Smooth muscle cell (in vitro differentiated cells): ENCODE measurements at regions not wholly inside any gene's neighbourhood (a gene's known extent, or its start where the extent isn't known, plus 50 kb on each side); places are given as distances from the start of the nearest gene placed in this dataset.

Experiments used
- DNase-seq: peaks from one replicate; lab custom pipeline; 2025; ENCODE audit not compliant: unreplicated experiment; lab: John Stamatoyannopoulos, UW
- H2AFZ ChIP-seq: fragments of 200-600 bp; sonication (generic); 2 replicates; pipeline ENCODE4 v1.6.0; 2016; ENCODE audit warnings: antibody characterized with exemption, low read depth, mild to moderate bottlenecking
- H3F3A ChIP-seq: fragments of 200-600 bp; sonication (generic); 2 replicates; pipeline ENCODE4 v1.6.0; 2017; ENCODE audit warnings: antibody characterized with exemption, low read depth
- H3K27ac ChIP-seq: fragments of 200-600 bp; sonication (generic); 2 replicates; pipeline ENCODE4 v1.5.1; 2016; ENCODE audit warnings: low read depth, mild to moderate bottlenecking
- H3K27me3 ChIP-seq: fragments of 200-600 bp; sonication (generic); 2 replicates; pipeline ENCODE4 v1.6.1; 2016; ENCODE audit warnings: low read depth, mild to moderate bottlenecking
- H3K36me3 ChIP-seq: fragments of 200-600 bp; sonication (generic); 2 replicates; pipeline ENCODE4 v1.5.1; 2016; ENCODE audit warnings: low read depth
- H3K4me1 ChIP-seq: fragments of 200-600 bp; sonication (generic); 2 replicates; pipeline ENCODE4 v1.5.1; 2016; ENCODE audit warnings: low read depth
- H3K4me2 ChIP-seq: fragments of 200-600 bp; sonication (generic); 2 replicates; pipeline ENCODE4 v1.6.0; 2016; ENCODE audit warnings: mild to moderate bottlenecking
- H3K4me3 ChIP-seq: fragments of 200-600 bp; sonication (generic); 2 replicates; pipeline ENCODE4 v1.5.1; 2016; ENCODE audit warnings: mild to moderate bottlenecking
- H3K79me2 ChIP-seq: fragments of 200-600 bp; sonication (generic); 2 replicates; pipeline ENCODE4 v1.6.0; 2016; ENCODE audit warnings: low read depth, mild to moderate bottlenecking
- H3K9ac ChIP-seq: fragments of 200-600 bp; sonication (generic); 2 replicates; pipeline ENCODE4 v1.6.0; 2016; ENCODE audit warnings: low read depth
- H3K9me3 ChIP-seq: fragments of 200-600 bp; sonication (generic); replicated peaks from 2 replicates; pipeline ENCODE4 v1.5.1; 2016; ENCODE audit warnings: low read depth
- H4K20me1 ChIP-seq: fragments of 200-600 bp; sonication (generic); 2 replicates; pipeline ENCODE4 v1.6.0; 2016; ENCODE audit warnings: low read depth
- WGBS: methylation state at CpG from one replicate; pipeline ENCODE4 v1.1.7; 2016; ENCODE audit warnings: low lambda C conversion rate; 5-methylcytosine and 5-hydroxymethylcytosine counted together
- TF ChIP-seq, protein P1 (sequence below): fragments of 200-600 bp; sonication (generic); IDR thresholded peaks from 2 replicates; pipeline ENCODE4 v1.5.1; 2017; ENCODE audit warnings: borderline replicate concordance, mild to moderate bottlenecking, antibody characterized with exemption; ENCODE audit not compliant: insufficient read depth, poor library complexity, severe bottlenecking

GRCh38 chr20:47861116-47861515 is 75.8 kb upstream of the SULF2 start:
- Histone ChIP-seq H3K9ac (no peak overlapping the region), H3K4me3 (no peak overlapping the region), H3K4me1 (peaks cover 7% of the 10 kb centered on the region), H2AFZ (no peak overlapping the region), H3K4me2 (no peak overlapping the region), H3K79me2 (no peaks in the 10 kb centered on the region), H4K20me1 (no peaks in the 10 kb centered on the region), H3F3A (no peaks in the 10 kb centered on the region), H3K9me3 (no peaks in the 10 kb centered on the region), H3K27me3 (no peaks in the 10 kb centered on the region), H3K36me3 (no peaks in the 10 kb centered on the region), H3K27ac (no peak overlapping the region)
- 94% methylated on average over 5 of the region's 5 CpGs for WGBS
- no peak for DNase-seq
- TF ChIP-seq, protein P1, sequence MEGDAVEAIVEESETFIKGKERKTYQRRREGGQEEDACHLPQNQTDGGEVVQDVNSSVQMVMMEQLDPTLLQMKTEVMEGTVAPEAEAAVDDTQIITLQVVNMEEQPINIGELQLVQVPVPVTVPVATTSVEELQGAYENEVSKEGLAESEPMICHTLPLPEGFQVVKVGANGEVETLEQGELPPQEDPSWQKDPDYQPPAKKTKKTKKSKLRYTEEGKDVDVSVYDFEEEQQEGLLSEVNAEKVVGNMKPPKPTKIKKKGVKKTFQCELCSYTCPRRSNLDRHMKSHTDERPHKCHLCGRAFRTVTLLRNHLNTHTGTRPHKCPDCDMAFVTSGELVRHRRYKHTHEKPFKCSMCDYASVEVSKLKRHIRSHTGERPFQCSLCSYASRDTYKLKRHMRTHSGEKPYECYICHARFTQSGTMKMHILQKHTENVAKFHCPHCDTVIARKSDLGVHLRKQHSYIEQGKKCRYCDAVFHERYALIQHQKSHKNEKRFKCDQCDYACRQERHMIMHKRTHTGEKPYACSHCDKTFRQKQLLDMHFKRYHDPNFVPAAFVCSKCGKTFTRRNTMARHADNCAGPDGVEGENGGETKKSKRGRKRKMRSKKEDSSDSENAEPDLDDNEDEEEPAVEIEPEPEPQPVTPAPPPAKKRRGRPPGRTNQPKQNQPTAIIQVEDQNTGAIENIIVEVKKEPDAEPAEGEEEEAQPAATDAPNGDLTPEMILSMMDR, result no peak

DNA sequence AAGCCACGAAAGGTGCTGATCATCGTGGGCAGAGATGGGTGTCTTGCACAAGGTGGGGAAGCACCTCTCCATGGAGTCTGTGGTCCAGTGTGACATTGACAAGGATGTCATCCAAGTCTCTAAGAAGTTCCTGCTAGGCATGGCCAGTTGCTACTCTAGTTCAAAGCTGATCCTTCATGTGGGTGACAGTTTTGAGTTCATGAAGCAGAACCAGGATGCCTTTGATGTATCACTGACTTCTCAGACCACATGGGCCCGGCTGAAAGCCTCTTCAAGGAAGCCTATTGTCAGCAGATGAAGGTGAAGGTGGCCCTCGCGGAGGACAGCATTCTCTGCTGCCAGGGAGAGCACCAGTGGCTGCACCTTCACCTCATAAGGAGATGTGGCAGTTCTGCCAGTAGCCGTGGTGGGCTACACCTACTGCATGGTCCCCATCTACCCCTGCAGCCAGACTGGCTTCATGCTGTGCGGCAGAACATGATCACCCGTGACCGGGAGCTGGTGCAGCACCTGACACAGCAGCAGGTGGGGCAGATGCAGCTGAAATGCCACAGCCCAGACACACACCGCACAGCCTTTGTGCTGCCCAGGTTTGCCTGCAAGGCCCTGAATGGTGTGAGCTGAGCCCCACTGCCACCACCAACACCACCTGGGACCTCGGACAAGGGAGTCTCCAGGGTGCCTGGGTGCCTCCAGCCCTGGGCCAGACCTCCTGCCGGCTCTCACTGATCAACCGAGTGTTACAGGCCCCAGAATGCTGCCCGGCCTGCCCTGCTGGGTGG is 75.0 kb upstream of the SULF2 start:
- H3K36me3 ChIP-seq, result no peaks in the 10 kb centered on the region
- 87% methylated on average over 14 of the region's 14 CpGs for WGBS
- TF ChIP-seq, protein P1, result no peak
- no peaks in the 10 kb centered on the region for H3K79me2 ChIP-seq
- H3K27ac ChIP-seq, result no peak overlapping the region
- H3K9me3 ChIP-seq, result no peaks in the 10 kb centered on the region
- H2AFZ ChIP-seq, result no peak overlapping the region
- no peak overlapping the region for H3K4me3 ChIP-seq
- peaks cover 7% of the 10 kb centered on the region for H3K4me1 ChIP-seq
- no peaks in the 10 kb centered on the region for H4K20me1 ChIP-seq
- no peak for DNase-seq
- no peak overlapping the region for H3K4me2 ChIP-seq
- no peak overlapping the region for H3K9ac ChIP-seq
- no peaks in the 10 kb centered on the region for H3K27me3 ChIP-seq
- no peaks in the 10 kb centered on the region for H3F3A ChIP-seq

- Histone ChIP-seq H3K36me3 (no peaks in the 10 kb centered on the region), H3K4me1 (peaks cover 7% of the 10 kb centered on the region), H3F3A (no peaks in the 10 kb centered on the region), H3K4me3 (no peak overlapping the region), H2AFZ (no peak overlapping the region), H3K79me2 (no peaks in the 10 kb centered on the region), H3K9me3 (no peaks in the 10 kb centered on the region), H3K27me3 (no peaks in the 10 kb centered on the region), H3K4me2 (no peak overlapping the region), H3K9ac (no peak overlapping the region), H4K20me1 (no peaks in the 10 kb centered on the region), H3K27ac (no peak overlapping the region)
- no peak for DNase-seq
- 96% methylated on average over 6 of the region's 6 CpGs for WGBS
- TF ChIP-seq, protein P1, result no peak
Observed at GRCh38 chr20:47859278-47859677, 74.0 kb upstream of the SULF2 start.
